ENCODE measurements at regions not wholly inside any gene's neighbourhood (a gene's known extent, or its start where the extent isn't known, plus 50 kb on each side); places are given as distances from the start of the nearest gene placed in this dataset.

- H3K27ac Mint-ChIP-seq: no peak overlapping the region
These were observed 769.9 kb upstream of the SLITRK6 start for GRCh38 chr13:86569119-86569518.

GRCh38 chr13:86569974-86570373, 770.8 kb upstream of the SLITRK6 start:
- Mint-ChIP-seq H3K27me3 (ENCODE audit: insufficient read depth) (no peaks in the 10 kb centered on the region), H3K9me3 (peaks cover 19% of the 10 kb centered on the region), H3K4me3 (no peak overlapping the region), H3K36me3 (ENCODE audit: low read depth) (no peaks in the 10 kb centered on the region), H3K4me1 (ENCODE audit: low read depth) (no peaks in the 10 kb centered on the region), H3K27ac (no peak overlapping the region)
- no peak for TF ChIP-seq CTCF (IDR thresholded peaks at IDR 0.05)
- no peak for DNase-seq

More at GRCh38 chr13:86569119-86569518, 769.9 kb upstream of the SLITRK6 start:
- peaks cover 15% of the 10 kb centered on the region for H3K9me3 Mint-ChIP-seq
- TF ChIP-seq CTCF (IDR thresholded peaks at IDR 0.05): no peak
- H3K4me3 Mint-ChIP-seq: no peak overlapping the region
- DNase-seq: no peak
- no peaks in the 10 kb centered on the region for H3K4me1 Mint-ChIP-seq (ENCODE audit: low read depth)
- no peaks in the 10 kb centered on the region for H3K36me3 Mint-ChIP-seq (ENCODE audit: low read depth)
- H3K27me3 Mint-ChIP-seq (ENCODE audit: insufficient read depth): no peaks in the 10 kb centered on the region

GRCh38 chr13:86572115-86572514, 772.9 kb upstream of the SLITRK6 start:
- Mint-ChIP-seq H3K4me3 (no peak overlapping the region), H3K4me1 (ENCODE audit: low read depth) (no peaks in the 10 kb centered on the region), H3K9me3 (peaks cover 27% of the 10 kb centered on the region), H3K36me3 (ENCODE audit: low read depth) (no peaks in the 10 kb centered on the region), H3K27me3 (ENCODE audit: insufficient read depth) (no peaks in the 10 kb centered on the region), H3K27ac (no peak overlapping the region)
- TF ChIP-seq CTCF (IDR thresholded peaks at IDR 0.05): no peak
- no peak for DNase-seq

GRCh38 chr13:86579662-86580061, 780.4 kb upstream of the SLITRK6 start:
- H3K36me3 Mint-ChIP-seq (ENCODE audit: low read depth): no peaks in the 10 kb centered on the region

GRCh38 chr13:86581706-86582105, 782.5 kb upstream of the SLITRK6 start:
- Mint-ChIP-seq H3K27me3 (ENCODE audit: insufficient read depth) (no peaks in the 10 kb centered on the region), H3K4me3 (no peak overlapping the region), H3K36me3 (ENCODE audit: low read depth) (no peaks in the 10 kb centered on the region), H3K27ac (no peak overlapping the region), H3K4me1 (ENCODE audit: low read depth) (no peaks in the 10 kb centered on the region), H3K9me3 (peaks cover 30% of the 10 kb centered on the region)
- no peak for DNase-seq
- no peak for TF ChIP-seq CTCF (IDR thresholded peaks at IDR 0.05)

More at GRCh38 chr13:86579662-86580061, 780.4 kb upstream of the SLITRK6 start:
- Mint-ChIP-seq H3K4me3 (no peak overlapping the region), H3K27ac (no peak overlapping the region), H3K9me3 (peaks cover 30% of the 10 kb centered on the region), H3K27me3 (ENCODE audit: insufficient read depth) (no peaks in the 10 kb centered on the region), H3K4me1 (ENCODE audit: low read depth) (no peaks in the 10 kb centered on the region)
- no peak for DNase-seq
- TF ChIP-seq CTCF (IDR thresholded peaks at IDR 0.05): no peak

GRCh38 chr13:86584301-86584700, 785.1 kb upstream of the SLITRK6 start:
- Mint-ChIP-seq H3K27ac (no peak overlapping the region), H3K36me3 (ENCODE audit: low read depth) (no peaks in the 10 kb centered on the region), H3K4me3 (no peak overlapping the region), H3K27me3 (ENCODE audit: insufficient read depth) (no peaks in the 10 kb centered on the region), H3K9me3 (peaks cover 44% of the 10 kb centered on the region), H3K4me1 (ENCODE audit: low read depth) (no peaks in the 10 kb centered on the region)
- DNase-seq: no peak
- TF ChIP-seq CTCF (IDR thresholded peaks at IDR 0.05): no peak
